Mesothelial cell of epicardium (in vitro differentiated cells): ENCODE measurements at regions not wholly inside any gene's neighbourhood (a gene's known extent, or its start where the extent isn't known, plus 50 kb on each side); places are given as distances from the start of the nearest gene placed in this dataset.

ENCODE experiments used
- DNase-seq, 2 experiments: peaks; one replicate each; pipeline ENCODE4 v3.0.0; 2021; ENCODE audit warnings: low spot score in 2 of 2; ENCODE audit not compliant: unreplicated experiment in 2 of 2
- H3K27ac Mint-ChIP-seq: 2 replicates; pipeline ENCODE4 v1.8.0; 2021; ENCODE audit warnings: mixed read lengths
- H3K27me3 Mint-ChIP-seq: 2 replicates; pipeline ENCODE4 v1.8.0; 2021; ENCODE audit warnings: low read depth, mixed read lengths
- H3K36me3 Mint-ChIP-seq: 2 replicates; pipeline ENCODE4 v1.8.0; 2021; ENCODE audit warnings: mixed read lengths
- H3K4me1 Mint-ChIP-seq: 2 replicates; pipeline ENCODE4 v1.8.0; 2021; ENCODE audit warnings: mixed read lengths
- H3K4me3 Mint-ChIP-seq: 2 replicates; pipeline ENCODE4 v1.8.0; 2021; ENCODE audit warnings: mild to moderate bottlenecking, moderate library complexity, mixed read lengths
- H3K9me3 Mint-ChIP-seq: 2 replicates; pipeline ENCODE4 v1.8.0; 2021; ENCODE audit warnings: mixed read lengths
- CTCF ChIP-seq: fragments of 200-600 bp; sonication (generic); IDR thresholded peaks from one replicate; pipeline ENCODE4 v1.5.0; 2021; ENCODE audit warnings: antibody characterized with exemption; ENCODE audit not compliant: unreplicated experiment

- Mint-ChIP-seq H3K4me1 (no peaks in the 10 kb centered on the region), H3K27me3 (peaks cover 31% of the 10 kb centered on the region), H3K36me3 (no peaks in the 10 kb centered on the region), H3K27ac (no peak overlapping the region), H3K9me3 (peaks cover 16% of the 10 kb centered on the region), H3K4me3 (no peak overlapping the region)
- DNase-seq = no peak
- no peak for TF ChIP-seq CTCF
These were observed 96.0 kb upstream of the BDNF start for GRCh38 chr11:27795955-27796861.

- DNase-seq = no peak
- Mint-ChIP-seq H3K4me3 (no peak overlapping the region), H3K36me3 (no peaks in the 10 kb centered on the region), H3K27ac (no peak overlapping the region), H3K27me3 (peaks cover 30% of the 10 kb centered on the region), H3K9me3 (peaks cover 6% of the 10 kb centered on the region), H3K4me1 (no peaks in the 10 kb centered on the region)
- no peak for TF ChIP-seq CTCF
These were observed 86.6 kb upstream of the BDNF start for GRCh38 chr11:27786864-27787263.

- no peaks in the 10 kb centered on the region for H3K4me1 Mint-ChIP-seq
- no peaks in the 10 kb centered on the region for H3K36me3 Mint-ChIP-seq
- H3K27me3 Mint-ChIP-seq = peaks cover 34% of the 10 kb centered on the region
- H3K27ac Mint-ChIP-seq = no peak overlapping the region
- H3K9me3 Mint-ChIP-seq = peaks cover 1% of the 10 kb centered on the region
- no peak for DNase-seq
- no peak for TF ChIP-seq CTCF
- H3K4me3 Mint-ChIP-seq = no peak overlapping the region
These were observed 86.1 kb upstream of the BDNF start for GRCh38 chr11:27786331-27786730.

GRCh38 chr11:27783701-27784355, 83.6 kb upstream of the BDNF start:
- no peak for TF ChIP-seq CTCF
- H3K27ac Mint-ChIP-seq = no peak overlapping the region
- no peaks in the 10 kb centered on the region for H3K4me1 Mint-ChIP-seq
- H3K27me3 Mint-ChIP-seq = peaks cover 42% of the 10 kb centered on the region
- no peaks in the 10 kb centered on the region for H3K36me3 Mint-ChIP-seq
- H3K9me3 Mint-ChIP-seq = no peaks in the 10 kb centered on the region
- DNase-seq = no peak
- no peak overlapping the region for H3K4me3 Mint-ChIP-seq

GRCh38 chr11:27777033-27777432, 76.8 kb upstream of the BDNF start:
- no peak for TF ChIP-seq CTCF
- H3K4me3 Mint-ChIP-seq = no peak overlapping the region
- peaks cover 21% of the 10 kb centered on the region for H3K27me3 Mint-ChIP-seq
- H3K36me3 Mint-ChIP-seq = no peaks in the 10 kb centered on the region
- H3K9me3 Mint-ChIP-seq = peaks cover 3% of the 10 kb centered on the region
- no peaks in the 10 kb centered on the region for H3K4me1 Mint-ChIP-seq
- H3K27ac Mint-ChIP-seq = no peak overlapping the region
- DNase-seq = no peak
